HFF-Myc (cell line): ENCODE measurements at regions not wholly inside any gene's neighbourhood (a gene's known extent, or its start where the extent isn't known, plus 50 kb on each side); places are given as distances from the start of the nearest gene placed in this dataset.
"Not testable (repeated sequence)": the region's sequence is repeated elsewhere in the genome, so short reads cannot be mapped to it uniquely, and the experiment has no call there.

Experiments
- DNase-seq: peaks from one replicate; pipeline ENCODE4 v3.0.0-alpha.2; 2011; ENCODE audit warnings: low read depth; ENCODE audit errors: extremely low read depth
- H3K4me3 ChIP-seq: replicated peaks from 2 replicates; pipeline ENCODE4 v1.5.1; 2011; ENCODE audit warnings: low read depth, mild to moderate bottlenecking, control low read depth, low read length

DNA sequence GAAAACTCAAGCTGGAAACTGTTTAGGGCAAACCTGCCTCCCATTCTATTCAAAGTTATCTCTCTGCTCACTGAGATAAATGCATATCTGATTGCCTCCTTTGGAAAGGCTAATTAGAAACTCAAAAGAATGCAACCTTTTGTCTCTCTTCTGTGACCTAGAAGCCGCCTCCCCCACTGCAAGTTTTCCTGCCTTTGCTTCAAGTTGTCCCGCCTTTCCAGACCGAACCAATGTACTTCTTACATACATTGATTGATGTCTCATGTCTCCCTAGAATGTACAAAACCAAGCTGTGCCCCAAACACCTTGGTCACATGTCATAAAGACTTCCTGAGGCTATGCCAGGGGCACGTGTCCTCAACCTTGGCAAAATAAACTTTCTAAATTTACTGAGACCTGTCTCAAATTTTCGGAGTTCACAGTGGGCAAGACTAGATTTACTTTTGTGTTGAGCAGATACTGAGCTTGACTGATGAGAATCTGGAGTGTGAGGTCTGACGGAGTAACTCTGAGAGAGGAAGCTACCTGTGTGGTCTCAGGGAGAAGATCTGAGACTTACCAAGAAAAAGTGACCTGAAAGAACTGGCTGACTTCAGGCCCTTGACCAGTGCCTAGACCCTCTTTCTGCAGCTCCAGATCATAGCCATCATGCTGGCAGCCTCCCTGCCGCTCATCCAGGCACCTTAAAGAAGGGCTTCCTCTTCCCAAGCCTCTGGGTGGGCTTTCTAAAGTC, 124.7 kb upstream of the NBPF9 start:
- H3K4me3 ChIP-seq, DNase-seq: not testable (repeated sequence)

DNA sequence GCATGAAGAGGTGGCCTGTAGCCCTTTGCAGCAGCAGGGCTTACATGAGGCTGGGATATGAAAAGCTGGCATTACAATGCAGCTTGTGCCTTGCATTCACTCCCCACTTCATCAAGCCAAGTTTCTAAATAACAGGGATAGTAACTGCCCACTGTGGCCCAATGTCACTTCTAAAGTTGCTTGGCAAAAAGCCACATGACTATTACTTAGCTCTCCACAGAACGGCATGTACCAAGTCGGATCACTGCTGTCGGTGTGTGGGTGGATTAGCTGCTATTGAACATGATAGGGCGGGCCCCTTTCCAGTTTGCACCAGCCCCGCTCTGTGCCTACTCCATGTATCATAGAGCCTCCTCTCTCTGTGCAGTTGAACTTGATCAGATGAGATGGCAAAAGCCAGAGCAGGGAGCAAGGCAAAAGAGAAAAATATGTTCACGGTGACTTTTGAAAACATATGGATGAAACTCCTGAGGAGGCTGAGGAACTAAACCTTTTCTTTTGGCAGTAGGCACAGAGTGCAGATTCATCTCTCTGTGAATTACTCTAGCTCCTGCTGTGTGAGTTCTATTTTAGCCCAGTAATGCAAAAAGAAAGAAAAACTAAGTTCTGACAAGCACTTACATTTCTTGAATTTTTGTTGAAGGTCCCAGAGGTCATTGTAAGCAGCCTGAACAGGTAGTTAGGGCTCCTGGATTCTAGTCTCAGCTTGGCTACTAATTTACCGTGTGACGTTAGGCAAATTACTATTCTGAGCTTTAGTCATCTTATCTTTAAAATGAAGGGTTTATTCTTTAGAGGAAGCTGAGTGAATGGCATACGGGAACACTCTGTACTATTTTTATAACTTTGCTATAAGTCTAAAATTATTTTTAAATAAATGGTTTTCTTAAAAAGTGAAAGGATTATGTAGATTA, 125.6 kb upstream of the NBPF9 start:
- not testable (repeated sequence) for H3K4me3 ChIP-seq

GRCh38 chr1:149229813-149230212, 126.5 kb upstream of the NBPF9 start:
- not testable (repeated sequence) for DNase-seq, H3K4me3 ChIP-seq

More for the DNA sequence above, 125.6 kb upstream of the NBPF9 start:
- DNase-seq, result not testable (repeated sequence)

GRCh38 chr1:149234926-149235914, 131.9 kb upstream of the NBPF9 start:
- not testable (repeated sequence) for H3K4me3 ChIP-seq, DNase-seq

GRCh38 chr1:149237515-149237914, 134.2 kb upstream of the NBPF9 start:
- not testable (repeated sequence) for DNase-seq, H3K4me3 ChIP-seq

DNA sequence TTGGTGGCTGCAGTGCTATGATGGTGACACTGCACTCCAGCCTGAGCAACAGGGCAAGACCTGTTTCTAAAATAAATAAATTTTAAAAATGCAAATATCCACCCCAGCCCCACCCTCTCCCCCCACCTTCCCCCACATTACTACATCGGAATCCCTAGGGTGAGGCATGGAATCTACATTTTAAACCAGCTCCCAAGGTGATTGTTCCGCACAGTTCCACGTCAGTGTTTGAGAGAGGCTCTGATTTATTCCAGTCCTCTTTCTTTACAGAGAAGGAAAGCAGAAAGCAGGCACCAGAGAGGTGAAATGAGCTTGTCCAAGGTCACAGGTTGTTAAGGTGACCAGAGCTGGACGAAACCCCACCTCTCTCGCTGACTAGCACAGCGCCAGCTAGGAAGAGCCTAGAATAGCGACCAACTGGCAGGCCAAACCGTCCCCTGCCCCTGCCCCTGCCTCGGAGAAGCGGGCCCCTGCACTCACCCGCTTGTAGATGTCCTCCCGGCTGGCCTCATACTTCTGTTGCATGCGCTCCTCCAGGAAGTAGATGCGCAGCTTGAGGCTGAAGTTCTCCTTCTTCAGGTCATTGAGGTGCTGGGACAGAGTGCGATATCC, 136.7 kb upstream of the NBPF9 start:
- not testable (repeated sequence) for H3K4me3 ChIP-seq, DNase-seq

DNA sequence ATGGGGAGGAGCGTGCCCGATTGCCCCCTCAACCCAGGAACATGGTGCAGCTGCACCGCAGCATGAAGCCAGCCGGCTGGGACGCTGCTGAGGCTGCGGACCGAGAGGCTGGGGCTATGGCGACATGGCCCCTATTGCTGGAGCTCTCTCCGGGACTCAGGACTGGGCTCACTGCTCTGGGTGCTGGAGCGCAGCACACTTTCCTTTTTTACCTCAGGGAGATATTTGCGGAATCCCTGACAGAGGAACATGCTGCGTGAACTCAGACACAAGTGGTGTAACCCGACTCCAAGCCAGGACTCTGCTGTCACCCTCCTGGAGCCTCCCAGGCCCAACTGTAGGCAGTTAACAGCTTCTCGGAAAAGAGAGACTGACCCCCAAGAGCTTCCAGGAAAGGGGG, 137.2 kb upstream of the NBPF9 start:
- DNase-seq, H3K4me3 ChIP-seq: not testable (repeated sequence)

- not testable (repeated sequence) for H3K4me3 ChIP-seq, DNase-seq
Measured at GRCh38 chr1:149241272-149241671, 137.9 kb upstream of the NBPF9 start.

- DNase-seq, H3K4me3 ChIP-seq: not testable (repeated sequence)
Measured at GRCh38 chr1:149243572-149243971, 140.2 kb upstream of the NBPF9 start.

- not testable (repeated sequence) for H3K4me3 ChIP-seq
Measured at GRCh38 chr1:149244621-149245020, 141.3 kb upstream of the NBPF9 start.

GRCh38 chr1:149246212-149246611, 142.9 kb upstream of the NBPF9 start:
- not testable (repeated sequence) for DNase-seq, H3K4me3 ChIP-seq

More at GRCh38 chr1:149244621-149245020, 141.3 kb upstream of the NBPF9 start:
- not testable (repeated sequence) for DNase-seq

DNA sequence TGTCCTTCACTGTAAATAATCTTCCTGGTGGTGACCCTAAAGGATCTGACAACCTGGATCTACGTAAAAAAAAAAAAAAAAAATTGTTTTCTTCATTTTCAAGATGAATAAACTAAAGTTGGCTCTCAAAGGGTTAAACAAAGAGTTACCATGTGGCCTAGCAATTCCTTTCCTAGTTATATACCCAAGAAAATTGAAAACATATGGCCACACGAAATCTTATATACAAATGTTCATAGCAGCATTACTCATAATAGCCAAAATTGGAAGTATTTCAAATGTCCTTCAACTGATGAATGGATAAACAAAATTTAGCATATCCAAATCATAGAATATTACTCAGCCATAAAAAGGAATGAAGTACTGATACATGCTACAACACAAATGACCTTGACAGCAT, 145.3 kb upstream of the NBPF9 start:
- DNase-seq, result not testable (repeated sequence)

GRCh38 chr1:149249850-149250467, 146.6 kb upstream of the NBPF9 start:
- not testable (repeated sequence) for H3K4me3 ChIP-seq, DNase-seq

More for the DNA sequence above, 145.3 kb upstream of the NBPF9 start:
- not testable (repeated sequence) for H3K4me3 ChIP-seq

DNA sequence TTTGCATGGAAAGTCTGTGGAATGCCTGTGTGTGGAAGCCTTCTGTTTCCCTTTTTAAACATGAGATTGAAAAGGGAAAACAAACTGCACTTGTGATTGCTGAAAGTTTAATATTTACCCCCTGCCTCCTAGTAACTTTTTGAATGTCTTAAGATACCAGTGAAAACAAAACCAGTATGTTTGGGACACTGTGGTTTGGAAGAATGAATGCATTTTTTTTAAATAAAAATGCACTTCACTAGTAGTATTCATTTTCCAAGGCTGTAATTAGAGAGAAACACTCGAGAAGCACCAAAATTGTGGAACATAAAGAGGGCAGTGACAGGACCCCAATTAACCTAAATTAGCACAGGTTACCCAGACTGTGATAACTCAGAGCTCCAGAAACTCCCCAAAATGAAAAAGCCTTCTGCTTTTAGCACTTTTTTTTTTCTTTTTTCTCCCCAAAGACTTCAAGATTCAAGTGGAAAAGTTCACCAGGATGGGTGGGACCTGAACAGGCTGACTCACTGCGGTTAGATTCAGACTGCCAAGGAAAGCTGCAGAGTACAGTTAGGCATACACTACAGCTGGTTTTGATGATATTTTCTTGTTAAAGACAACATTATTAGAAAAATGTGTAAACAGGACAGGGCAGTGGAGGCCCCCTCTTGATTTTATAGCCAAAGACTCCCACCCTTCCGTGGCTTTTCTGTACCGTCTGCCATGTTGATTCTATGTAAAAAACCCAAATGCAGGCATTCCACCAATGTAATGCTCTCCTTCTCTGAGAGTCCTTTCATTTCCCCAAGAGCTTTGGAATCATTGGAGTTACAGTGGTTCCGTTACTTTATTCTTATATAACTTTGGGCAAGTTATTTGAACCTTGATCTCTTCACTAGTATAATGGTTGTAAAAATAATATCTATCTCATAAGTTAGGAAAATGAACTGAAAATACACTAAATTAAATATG, 151.8 kb upstream of the NBPF9 start:
- DNase-seq, H3K4me3 ChIP-seq: not testable (repeated sequence)

DNA sequence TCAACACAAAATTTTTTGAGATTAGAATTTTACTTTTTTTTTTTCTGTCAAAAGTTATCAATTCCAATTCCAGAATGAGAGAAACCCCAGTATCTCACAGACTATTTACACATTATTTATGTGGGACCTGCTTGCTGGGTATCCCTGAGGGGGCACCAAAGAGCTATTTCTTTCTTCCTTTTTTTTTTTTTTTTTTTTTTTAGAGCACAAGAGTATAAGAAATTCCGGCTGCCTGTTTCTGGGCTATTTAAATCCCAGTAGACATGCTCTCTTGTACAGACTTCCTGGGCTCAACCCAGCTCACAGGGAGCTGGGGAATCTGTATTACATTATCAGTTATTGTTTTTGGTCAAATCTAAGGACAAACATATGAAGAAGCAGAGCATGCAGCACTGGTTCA, 156.9 kb upstream of the NBPF9 start:
- H3K4me3 ChIP-seq, DNase-seq: not testable (repeated sequence)

DNA sequence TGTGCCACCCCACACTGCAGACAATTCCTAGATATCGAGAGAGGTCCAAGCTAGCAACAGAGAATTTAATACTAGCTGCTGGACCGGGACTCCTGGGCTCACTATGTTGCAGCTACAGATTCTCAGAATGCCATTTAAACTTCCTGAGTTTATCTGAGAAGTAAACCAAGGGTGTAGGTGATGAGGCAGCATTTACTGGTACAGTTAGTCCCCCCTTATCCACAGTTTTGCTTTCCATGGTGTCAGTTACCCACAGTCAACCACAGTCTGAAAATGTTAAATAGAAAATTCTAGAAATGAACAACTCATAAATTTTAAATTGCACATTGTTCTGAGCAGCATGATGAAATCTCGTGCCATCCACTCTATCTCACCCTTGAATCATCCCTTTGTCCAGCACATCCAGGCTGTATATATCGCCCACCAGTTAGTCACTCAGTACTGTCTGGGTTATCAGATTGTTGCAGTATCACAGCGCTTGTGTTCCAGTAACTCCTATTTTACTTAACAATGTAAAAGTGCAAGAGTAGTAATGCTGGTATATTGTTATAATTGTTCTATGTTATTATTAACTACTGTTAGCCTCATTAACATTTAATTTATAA, 157.5 kb upstream of the NBPF9 start:
- DNase-seq, H3K4me3 ChIP-seq: not testable (repeated sequence)
